Inferior parietal cortex (tissue), 1 donor: ENCODE measurements at regions not wholly inside any gene's neighbourhood (a gene's known extent, or its start where the extent isn't known, plus 50 kb on each side); places are given as distances from the start of the nearest gene placed in this dataset.
"Not testable (repeated sequence)": the region's sequence is repeated elsewhere in the genome, so short reads cannot be mapped to it uniquely, and the experiment has no call there.

Experiments
- DNase-seq: peaks from one replicate; pipeline ENCODE4 v3.0.0-alpha.2; 2016; ENCODE audit errors: extremely low spot score

GRCh38 chr1:61580417-61580816 is 144.5 kb downstream of the TM2D1 start:
- DNase-seq, result no peak

GRCh38 chr1:61579802-61580201 is 145.1 kb downstream of the TM2D1 start:
- DNase-seq, result no peak

- DNase-seq, result no peak
These were observed 152.9 kb downstream of the TM2D1 start for GRCh38 chr1:61572046-61572445.

- no peak for DNase-seq
These were observed 154.8 kb downstream of the TM2D1 start for GRCh38 chr1:61570191-61570590.

DNA sequence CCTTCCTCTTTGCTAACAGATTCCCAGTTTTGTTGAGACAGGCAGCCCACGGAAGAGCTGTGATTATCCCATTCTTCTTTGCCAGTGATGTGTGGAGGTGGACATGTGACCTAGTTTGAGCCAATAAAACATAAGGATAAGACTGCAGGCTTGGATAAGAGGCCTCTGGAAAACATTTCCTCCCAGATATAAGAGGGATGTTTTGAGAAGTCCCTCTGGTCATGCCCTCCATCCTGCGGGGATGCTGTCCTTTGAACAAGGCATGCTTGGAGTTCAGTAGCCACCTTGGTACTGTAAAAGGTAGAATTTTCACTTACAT is 155.7 kb downstream of the TM2D1 start:
- DNase-seq, result no peak

GRCh38 chr1:61568460-61569302 is 156.3 kb downstream of the TM2D1 start:
- no peak for DNase-seq

- DNase-seq, result no peak
These were observed 158.8 kb downstream of the TM2D1 start for GRCh38 chr1:61566177-61566576.

GRCh38 chr1:61563611-61564010 is 161.3 kb downstream of the TM2D1 start:
- no peak for DNase-seq

GRCh38 chr1:61561666-61562065 is 163.3 kb downstream of the TM2D1 start:
- no peak for DNase-seq

DNA sequence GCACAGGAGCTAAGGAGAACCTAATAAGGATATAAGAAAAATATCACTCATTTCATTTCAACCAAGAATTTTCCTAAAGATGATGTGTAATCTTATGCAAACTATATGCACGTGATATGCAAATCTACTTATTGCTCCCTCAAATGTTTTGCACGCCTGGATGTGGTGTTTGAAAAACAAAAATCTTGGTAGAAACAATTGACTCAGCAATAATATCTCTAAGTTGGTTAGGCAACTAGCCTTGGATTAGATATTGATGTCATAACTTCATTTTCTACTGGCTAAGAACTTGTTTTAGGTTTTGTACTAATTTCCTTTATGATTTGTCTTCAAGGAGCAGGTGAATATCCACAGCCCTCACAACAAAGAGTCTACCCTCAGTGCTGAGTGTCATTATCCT is 164.6 kb downstream of the TM2D1 start:
- DNase-seq, result no peak

- DNase-seq, result no peak
These were observed 168.3 kb downstream of the TM2D1 start for GRCh38 chr1:61556631-61557030.

DNA sequence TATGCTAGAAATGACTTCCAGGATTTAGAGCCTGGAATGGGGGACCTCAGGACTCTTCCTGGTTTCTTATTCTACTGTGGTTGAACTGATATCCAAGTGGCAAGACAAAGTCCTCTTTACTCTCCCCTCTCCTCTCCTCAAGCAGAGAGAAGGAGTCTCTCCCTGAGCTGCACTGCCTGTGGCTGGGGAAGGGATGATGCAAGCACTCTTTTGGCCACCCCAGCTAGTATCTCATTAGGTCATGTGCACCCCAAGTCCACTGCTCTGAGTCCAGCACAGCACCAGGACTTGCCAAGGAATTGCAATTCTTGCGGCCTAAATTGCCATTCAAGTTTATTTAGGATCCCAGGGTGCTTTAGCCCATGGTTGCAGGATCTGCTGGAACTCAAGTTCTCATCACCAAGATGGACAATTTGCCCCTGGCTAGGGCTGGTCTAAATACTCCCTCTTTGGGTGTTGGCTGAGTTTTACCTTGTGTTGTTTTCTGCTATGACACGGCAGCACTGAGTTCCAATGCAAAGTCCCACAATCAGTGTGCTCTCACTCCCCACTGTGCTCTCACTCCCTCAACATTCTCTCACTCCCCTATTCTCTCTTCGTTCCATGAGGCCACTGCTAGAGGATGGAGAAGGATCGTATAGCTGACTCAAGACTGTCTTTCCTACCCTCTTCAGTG is 172.2 kb downstream of the TM2D1 start:
- DNase-seq, result no peak

DNA sequence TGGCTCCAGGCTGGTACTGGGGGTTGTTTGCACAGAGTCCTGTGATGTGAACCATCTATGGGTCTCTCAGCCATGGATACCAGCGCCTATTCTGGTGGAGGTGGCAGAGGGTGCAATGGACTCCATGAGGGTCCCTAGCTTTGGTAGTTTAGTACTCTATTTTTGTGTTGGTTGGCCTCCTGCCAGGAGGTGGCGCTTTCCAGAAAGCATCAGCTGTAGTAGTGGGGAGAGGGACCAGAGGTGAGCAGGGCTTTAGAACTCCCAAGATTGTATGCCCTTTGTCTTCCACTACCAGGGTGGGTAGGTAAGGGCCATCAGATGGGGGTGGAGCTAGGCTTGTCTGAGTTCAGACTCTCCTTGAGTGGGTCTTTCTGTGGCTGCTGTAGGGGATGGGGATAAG is 177.6 kb downstream of the TM2D1 start:
- DNase-seq, result not testable (repeated sequence)

DNA sequence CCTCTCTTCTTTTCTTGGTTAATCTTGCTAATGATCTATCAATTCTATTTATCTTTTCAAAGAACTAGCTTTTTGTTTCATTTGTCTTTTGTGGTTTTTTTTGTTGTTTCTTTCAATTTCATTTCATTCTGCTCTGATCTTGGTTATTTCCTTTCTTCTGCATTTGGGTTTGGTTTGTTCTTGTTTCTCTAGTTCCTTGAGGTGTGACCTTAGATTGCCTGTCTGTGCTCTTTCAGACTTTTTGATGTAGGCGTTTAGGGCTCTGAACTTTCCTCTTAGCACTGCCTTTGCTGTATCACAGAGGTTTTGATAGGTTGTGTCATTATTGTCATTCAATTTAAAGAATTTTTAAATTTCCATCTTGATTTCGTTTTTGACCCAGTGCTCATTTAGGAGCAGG is 180.1 kb downstream of the TM2D1 start:
- not testable (repeated sequence) for DNase-seq

- not testable (repeated sequence) for DNase-seq
These were observed 181.4 kb downstream of the TM2D1 start for GRCh38 chr1:61543498-61543897.

DNA sequence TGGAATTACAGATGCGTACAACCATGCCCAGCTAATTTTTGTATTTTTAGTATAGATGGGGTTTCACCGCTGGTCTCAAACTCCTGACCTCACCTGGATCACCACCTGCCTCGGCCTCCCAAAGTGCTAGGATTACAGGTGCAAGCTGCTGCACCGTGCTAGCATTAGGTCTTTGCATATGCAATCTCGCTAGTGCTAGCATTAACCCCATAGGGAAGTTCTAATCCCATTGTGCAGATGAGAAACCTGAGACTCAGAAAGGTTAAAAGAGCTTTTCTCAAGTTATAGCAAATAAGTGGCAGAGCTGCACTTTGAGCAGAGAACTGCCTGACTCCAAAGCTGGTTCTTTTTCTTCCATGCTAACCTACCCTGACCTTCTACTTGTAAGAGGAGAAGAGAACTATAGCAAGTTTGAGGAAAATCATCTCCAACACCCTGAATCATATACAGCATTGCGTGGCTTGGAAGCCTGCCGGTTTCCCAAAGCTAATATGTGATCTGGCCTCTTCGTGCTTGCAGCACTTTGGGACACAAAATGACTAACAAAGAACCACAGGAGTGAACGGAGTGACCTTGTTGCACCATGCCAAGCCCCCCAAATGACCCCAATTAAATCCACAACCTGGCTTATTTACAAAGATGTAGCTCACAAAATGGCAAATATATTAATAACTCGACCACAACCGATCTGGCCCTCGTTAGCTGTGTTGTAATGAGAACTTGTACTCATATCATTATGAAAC is 185.1 kb downstream of the TM2D1 start:
- no peak for DNase-seq

DNA sequence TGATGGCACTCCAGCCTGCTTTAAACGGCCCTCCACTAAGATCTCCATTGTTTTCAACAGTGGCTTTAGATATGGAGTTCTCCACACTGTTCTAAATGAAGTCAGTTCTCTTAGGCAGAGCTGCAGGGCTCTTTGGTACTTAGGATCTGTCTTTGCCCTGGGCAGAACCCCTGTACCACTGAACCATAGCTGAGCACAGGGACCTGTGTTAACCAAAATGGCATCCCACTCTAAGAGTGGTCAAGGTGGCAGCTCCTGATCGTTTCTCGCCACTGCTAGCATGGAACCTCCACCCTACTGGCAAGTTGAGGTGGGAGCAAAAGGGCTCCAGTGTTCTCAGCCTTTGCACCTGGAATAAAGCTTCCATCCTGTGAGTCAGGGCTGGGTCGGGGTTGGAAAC is 186.7 kb downstream of the TM2D1 start:
- no peak for DNase-seq

DNA sequence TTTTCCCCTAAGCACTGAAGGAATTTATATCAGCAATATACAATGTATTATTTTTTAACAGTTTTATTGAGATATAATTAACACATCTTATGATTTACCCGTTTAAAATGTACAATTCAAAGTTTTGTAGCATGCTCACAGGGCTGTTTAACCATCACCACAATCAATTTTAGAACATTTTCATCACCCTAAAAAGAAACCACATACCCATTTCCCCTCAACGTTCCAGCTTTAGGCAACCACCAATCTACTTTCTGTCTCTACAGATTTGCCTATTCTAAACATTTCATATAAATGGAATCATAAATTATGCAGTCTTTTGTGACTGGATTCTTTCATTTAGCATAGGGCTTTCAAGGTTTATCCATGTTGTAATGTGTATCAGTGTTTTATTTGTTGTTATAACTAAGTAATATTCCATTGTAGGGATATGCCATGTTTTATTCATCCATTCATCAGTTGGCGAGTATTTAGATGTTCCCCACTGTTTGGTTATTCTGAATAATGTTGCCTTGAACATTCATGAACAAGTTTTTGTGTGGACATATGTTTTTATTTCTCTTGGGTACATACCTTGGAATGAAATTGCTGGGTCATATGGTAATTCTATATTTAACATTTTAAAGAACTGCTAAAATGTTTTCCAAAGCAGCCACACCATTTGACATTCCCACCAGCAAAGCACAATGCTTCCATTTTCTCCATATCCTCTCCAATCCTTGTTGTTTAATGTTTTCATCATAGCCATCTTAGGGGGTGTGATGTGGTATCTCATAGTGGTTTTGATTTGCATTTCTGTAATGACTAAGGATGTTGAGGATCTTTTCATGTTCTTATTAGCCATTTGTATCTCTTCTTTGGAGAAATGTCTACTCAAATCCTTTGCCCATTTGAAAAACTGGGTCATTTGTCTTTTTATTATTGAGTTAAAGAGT is 188.5 kb downstream of the TM2D1 start:
- no peak for DNase-seq

DNA sequence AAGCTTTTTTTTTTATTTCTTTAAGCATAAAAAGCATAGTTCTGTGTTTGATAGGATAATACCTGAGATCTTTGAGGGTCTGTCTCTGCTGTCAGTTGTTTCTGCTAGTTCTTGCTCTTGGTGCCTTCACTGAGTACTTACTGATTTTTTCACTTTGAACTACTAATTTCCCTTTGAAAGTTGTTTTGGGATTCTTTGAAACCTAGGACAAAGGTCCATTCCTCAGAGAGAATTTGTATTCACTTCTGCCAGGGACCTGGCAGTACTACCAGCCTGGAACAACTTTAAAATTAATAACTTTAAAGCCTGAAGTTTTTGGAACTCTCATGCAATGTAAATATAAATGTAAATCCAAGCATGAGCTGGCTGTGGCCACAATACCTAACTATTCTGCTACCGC is 190.1 kb downstream of the TM2D1 start:
- DNase-seq, result no peak

GRCh38 chr1:61533546-61533945 is 191.4 kb downstream of the TM2D1 start:
- DNase-seq, result no peak

- DNase-seq, result no peak
These were observed 193.2 kb downstream of the TM2D1 start for GRCh38 chr1:61531716-61532115.
